ENCODE measurements at regions not wholly inside any gene's neighbourhood (a gene's known extent, or its start where the extent isn't known, plus 50 kb on each side); places are given as distances from the start of the nearest gene placed in this dataset.

DNA sequence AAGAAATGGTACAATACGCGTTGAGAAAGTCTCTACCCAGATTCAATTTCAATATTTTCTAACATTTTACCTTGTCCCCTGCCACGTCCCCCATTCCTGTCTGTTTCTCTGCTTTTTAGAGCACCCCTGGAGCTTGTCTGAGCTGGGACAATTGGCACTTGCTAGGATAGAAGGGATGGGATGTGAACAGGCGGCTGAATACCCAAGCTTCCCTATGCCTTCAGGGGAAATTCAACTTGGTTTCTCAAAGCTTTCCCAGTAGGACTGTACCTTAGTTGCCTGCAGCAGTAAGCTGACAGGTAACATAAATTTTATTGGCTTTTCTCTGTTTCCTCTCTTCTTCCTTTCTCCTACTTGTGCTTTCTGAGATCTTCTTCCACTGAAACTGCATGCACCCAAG, 1663.3 kb downstream of the EFNB2 start (continued):
- TF ChIP-seq, protein P1, sequence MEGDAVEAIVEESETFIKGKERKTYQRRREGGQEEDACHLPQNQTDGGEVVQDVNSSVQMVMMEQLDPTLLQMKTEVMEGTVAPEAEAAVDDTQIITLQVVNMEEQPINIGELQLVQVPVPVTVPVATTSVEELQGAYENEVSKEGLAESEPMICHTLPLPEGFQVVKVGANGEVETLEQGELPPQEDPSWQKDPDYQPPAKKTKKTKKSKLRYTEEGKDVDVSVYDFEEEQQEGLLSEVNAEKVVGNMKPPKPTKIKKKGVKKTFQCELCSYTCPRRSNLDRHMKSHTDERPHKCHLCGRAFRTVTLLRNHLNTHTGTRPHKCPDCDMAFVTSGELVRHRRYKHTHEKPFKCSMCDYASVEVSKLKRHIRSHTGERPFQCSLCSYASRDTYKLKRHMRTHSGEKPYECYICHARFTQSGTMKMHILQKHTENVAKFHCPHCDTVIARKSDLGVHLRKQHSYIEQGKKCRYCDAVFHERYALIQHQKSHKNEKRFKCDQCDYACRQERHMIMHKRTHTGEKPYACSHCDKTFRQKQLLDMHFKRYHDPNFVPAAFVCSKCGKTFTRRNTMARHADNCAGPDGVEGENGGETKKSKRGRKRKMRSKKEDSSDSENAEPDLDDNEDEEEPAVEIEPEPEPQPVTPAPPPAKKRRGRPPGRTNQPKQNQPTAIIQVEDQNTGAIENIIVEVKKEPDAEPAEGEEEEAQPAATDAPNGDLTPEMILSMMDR (IDR thresholded peaks at IDR 0.05; ENCODE audit: control extremely low read depth in 1 of 3, insufficient read depth in 1 of 3, low read depth in 1 of 3, low read length in 3 of 3) = no peak
- TF ChIP-seq TBP (IDR thresholded peaks at IDR 0.05; ENCODE audit: low read depth, low read length) (no peak), JUN (IDR thresholded peaks at IDR 0.05; ENCODE audit: low read depth, low read length) (no peak), BRCA1 (IDR thresholded peaks at IDR 0.05; ENCODE audit: low read depth, low read length) (no peak), SP4 (IDR thresholded peaks at IDR 0.05; ENCODE audit: low read length) (no peak)
